HEK293 (cell line): ENCODE measurements at regions not wholly inside any gene's neighbourhood (a gene's known extent, or its start where the extent isn't known, plus 50 kb on each side); places are given as distances from the start of the nearest gene placed in this dataset.

ENCODE experiments used
- CTCF ChIA-PET: fragments of 350-600 bp; formaldehyde crosslinking; extraction: SDS; loops from one replicate; lab custom pipeline; 2021; ENCODE audit warnings: antibody characterized with exemption; lab: Yijun Ruan, JAX
- POLR2A ChIA-PET: fragments of 300-600 bp; formaldehyde crosslinking; extraction: SDS; loops from one replicate; lab custom pipeline; 2020; ENCODE audit warnings: antibody characterized with exemption, inconsistent platforms; lab: Yijun Ruan, JAX
- H3K27ac ChIP-seq: fragments of 200-500 bp; sonication (Bioruptor generic); 2 replicates; pipeline ENCODE4 v1.5.1; 2014; ENCODE audit warnings: low read depth, low read length, control low read depth, inconsistent platforms; ENCODE audit errors: extremely low read depth
- H3K36me3 ChIP-seq, 2 experiments: fragments of 200-500 bp in 1 of 2; sonication (Bioruptor generic) in 1 of 2; 1 replicate in 1 of 2; 2 replicates in 1 of 2; pipeline ENCODE4 v1.5.1; 2014 to 2017; ENCODE audit warnings: inconsistent platforms in 2 of 2, low read length in 2 of 2; ENCODE audit not compliant: control insufficient read depth in 2 of 2, insufficient read depth in 1 of 2
- H3K4me1 ChIP-seq: fragments of 200-500 bp; sonication (Bioruptor generic); 2 replicates; pipeline ENCODE4 v1.5.1; 2014; ENCODE audit warnings: mild to moderate bottlenecking, low read length, inconsistent platforms; ENCODE audit not compliant: control insufficient read depth, insufficient read depth
- H3K4me3 ChIP-seq: 2 replicates; pipeline ENCODE4 v1.5.1; 2011; ENCODE audit warnings: low read depth, mild to moderate bottlenecking, control low read depth, low read length, moderate library complexity
- H3K9me3 ChIP-seq: fragments of 200-500 bp; sonication (Bioruptor generic); 2 replicates; pipeline ENCODE4 v1.5.1; 2014; ENCODE audit warnings: low read depth, low read length, inconsistent platforms; ENCODE audit not compliant: control insufficient read depth, insufficient read depth
- BCL6B ChIP-seq: fragments of 450-650 bp; formaldehyde crosslinking; IDR thresholded peaks from 2 replicates; pipeline ENCODE4 v1.5.1; 2017; ENCODE audit warnings: missing biosample characterization, missing genetic modification characterization
- OSR2 ChIP-seq: fragments of 450-650 bp; formaldehyde crosslinking; IDR thresholded peaks from 2 replicates; pipeline ENCODE4 v1.5.1; 2016; ENCODE audit warnings: missing biosample characterization, missing genetic modification characterization
- PRDM10 ChIP-seq: fragments of 450-650 bp; formaldehyde crosslinking; IDR thresholded peaks from 2 replicates; pipeline ENCODE4 v1.5.1; 2016; ENCODE audit warnings: missing biosample characterization, missing genetic modification characterization
- SCRT2 ChIP-seq: fragments of 450-650 bp; formaldehyde crosslinking; IDR thresholded peaks from 2 replicates; pipeline ENCODE4 v1.5.1; 2016; ENCODE audit warnings: missing biosample characterization, missing genetic modification characterization
- SP7 ChIP-seq: fragments of 450-650 bp; formaldehyde crosslinking; IDR thresholded peaks from 2 replicates; pipeline ENCODE4 v1.5.1; 2016; ENCODE audit warnings: missing biosample characterization, missing genetic modification characterization
- ZBTB11 ChIP-seq: fragments of 450-650 bp; formaldehyde crosslinking; conservative IDR thresholded peaks from 2 replicates; pipeline ENCODE4 v1.5.1; 2016; ENCODE audit warnings: low read depth, missing biosample characterization, missing genetic modification characterization
- ZNF18 ChIP-seq: fragments of 450-650 bp; formaldehyde crosslinking; IDR thresholded peaks from 2 replicates; pipeline ENCODE4 v1.5.1; 2016; ENCODE audit warnings: missing biosample characterization, missing genetic modification characterization
- ZNF274 ChIP-seq, 2 experiments: fragments of 200-500 bp in 1 of 2; fragments of 450-650 bp in 1 of 2; sonication (Bioruptor generic) in 1 of 2; formaldehyde crosslinking in 1 of 2; IDR thresholded peaks; 2 replicates each; pipeline versions ENCODE4 v1.5.1 to v1.6.1; 2014 to 2016; ENCODE audit warnings: borderline replicate concordance in 1 of 2, inconsistent platforms in 1 of 2, low read length in 1 of 2, missing biosample characterization in 1 of 2, missing genetic modification characterization in 1 of 2
- ZNF433 ChIP-seq: fragments of 450-650 bp; formaldehyde crosslinking; IDR thresholded peaks from 2 replicates; pipeline ENCODE4 v1.5.1; 2016; ENCODE audit warnings: missing biosample characterization, missing genetic modification characterization, low read depth
- ZNF529 ChIP-seq: fragments of 450-650 bp; formaldehyde crosslinking; IDR thresholded peaks from 2 replicates; pipeline ENCODE4 v1.5.1; 2017; ENCODE audit warnings: missing genetic modification characterization, missing biosample characterization; ENCODE audit not compliant: insufficient replicate concordance
- ZNF658 ChIP-seq: fragments of 450-650 bp; formaldehyde crosslinking; IDR thresholded peaks from 2 replicates; pipeline ENCODE4; 2016; ENCODE audit warnings: missing biosample characterization, missing genetic modification characterization
- ZNF76 ChIP-seq: fragments of 450-650 bp; formaldehyde crosslinking; IDR thresholded peaks from 2 replicates; pipeline ENCODE4; 2016; ENCODE audit warnings: low read depth, missing biosample characterization, missing genetic modification characterization, borderline replicate concordance

- no peak for TF ChIP-seq ZNF529 (tag by site-specific recombination)
- TF ChIP-seq ZNF658 (tag by site-specific recombination) = no peak
Measured at GRCh38 chr4:103887191-103887590, 167.4 kb upstream of the TACR3 start (continued).

GRCh38 chr4:103885152-103885551 lies 165.4 kb upstream of the TACR3 start:
- H3K9me3 ChIP-seq = no peaks in the 10 kb centered on the region
- TF ChIP-seq OSR2 (tag by site-specific recombination) (no peak), ZNF76 (tag by site-specific recombination) (no peak)
- H3K4me1 ChIP-seq = no peaks in the 10 kb centered on the region
- H3K4me3 ChIP-seq = no peak overlapping the region
- CTCF ChIA-PET = interaction anchor here (0.6 kb wide), 2 partner anchors 463 to 528 kb away, joined by 4 read pairs; no protein-coding TSS in a partner anchor
- H3K36me3 ChIP-seq = no peaks in the 10 kb centered on the region
- POLR2A ChIA-PET = no interaction called here
- H3K27ac ChIP-seq = no peak overlapping the region

GRCh38 chr4:103867311-103867710 lies 147.5 kb upstream of the TACR3 start:
- CTCF ChIA-PET = interaction anchor here (0.8 kb wide), 1 partner anchor 1847 kb away, joined by 3 read pairs; no protein-coding TSS in a partner anchor
- POLR2A ChIA-PET = no interaction called here
- TF ChIP-seq SP7 (tag by site-specific recombination) = no peak
- no peak for TF ChIP-seq ZBTB11 (tag by site-specific recombination)
- no peak for TF ChIP-seq ZNF433 (tag by site-specific recombination)
- TF ChIP-seq ZNF18 = no peak
- no peak for TF ChIP-seq ZNF274 (IDR thresholded peaks at IDR 0.05; ENCODE audit: low read length)
- no peak for TF ChIP-seq ZNF274 (tag by site-specific recombination; IDR thresholded peaks at IDR 0.05; ENCODE audit: borderline replicate concordance)
- no peak for TF ChIP-seq BCL6B (tag by site-specific recombination)
- no peak for TF ChIP-seq SCRT2 (tag by site-specific recombination)
- TF ChIP-seq ZNF529 (tag by site-specific recombination) = no peak
- no peak for TF ChIP-seq PRDM10 (tag by site-specific recombination)

More at GRCh38 chr4:103867311-103867710, 147.5 kb upstream of the TACR3 start:
- no peaks in the 10 kb centered on the region for H3K9me3 ChIP-seq
- H3K27ac ChIP-seq = no peak overlapping the region
- H3K36me3 ChIP-seq = no peaks in the 10 kb centered on the region
- no peak overlapping the region for H3K4me3 ChIP-seq
- no peaks in the 10 kb centered on the region for H3K4me1 ChIP-seq
